ENCODE measurements at regions not wholly inside any gene's neighbourhood (a gene's known extent, or its start where the extent isn't known, plus 50 kb on each side); places are given as distances from the start of the nearest gene placed in this dataset.
A peak's percentile ranks its signal among the peaks of the same experiment; 100 is the strongest.

GRCh38 chr14:85412756-85413155 is 117.2 kb upstream of the FLRT2 start:
- FAIRE-seq (no peak), DNase-seq (ENCODE audit: insufficient read length, low spot score) (no peak)
- no peak for TF ChIP-seq POLR2A (IDR thresholded peaks at IDR 0.05; ENCODE audit: low read depth, low read length)

- DNase-seq (ENCODE audit: insufficient read length, low spot score) (no peak), FAIRE-seq (no peak)
- TF ChIP-seq POLR2A (IDR thresholded peaks at IDR 0.05; ENCODE audit: low read depth, low read length): no peak
Observed at GRCh38 chr14:85413836-85414526, 116.0 kb upstream of the FLRT2 start.

- FAIRE-seq (peak; percentile 99), DNase-seq (ENCODE audit: insufficient read length, low spot score) (peak; percentile 23)
- TF ChIP-seq POLR2A (IDR thresholded peaks at IDR 0.05; ENCODE audit: low read depth, low read length): no peak
Observed at GRCh38 chr14:85415015-85415712, 114.8 kb upstream of the FLRT2 start.

- no peak for DNase-seq (ENCODE audit: insufficient read length, low spot score)
- FAIRE-seq: peak; percentile 30
- TF ChIP-seq POLR2A (IDR thresholded peaks at IDR 0.05; ENCODE audit: low read depth, low read length): no peak
Observed at GRCh38 chr14:85416771-85417170, 113.2 kb upstream of the FLRT2 start.

GRCh38 chr14:85417396-85417795 is 112.5 kb upstream of the FLRT2 start:
- FAIRE-seq: no peak
- TF ChIP-seq POLR2A (IDR thresholded peaks at IDR 0.05; ENCODE audit: low read depth, low read length): no peak
- DNase-seq (ENCODE audit: insufficient read length, low spot score): no peak

GRCh38 chr14:85418721-85419120 is 111.2 kb upstream of the FLRT2 start:
- DNase-seq (ENCODE audit: insufficient read length, low spot score) (no peak), FAIRE-seq (no peak)
- TF ChIP-seq POLR2A (IDR thresholded peaks at IDR 0.05; ENCODE audit: low read depth, low read length): no peak

GRCh38 chr14:85420278-85420677 is 109.7 kb upstream of the FLRT2 start:
- no peak for TF ChIP-seq POLR2A (IDR thresholded peaks at IDR 0.05; ENCODE audit: low read depth, low read length)
- DNase-seq (ENCODE audit: insufficient read length, low spot score) (no peak), FAIRE-seq (no peak)

GRCh38 chr14:85420707-85421106 is 109.2 kb upstream of the FLRT2 start:
- DNase-seq (ENCODE audit: insufficient read length, low spot score) (no peak), FAIRE-seq (no peak)
- TF ChIP-seq POLR2A (IDR thresholded peaks at IDR 0.05; ENCODE audit: low read depth, low read length): no peak

GRCh38 chr14:85421186-85421877 is 108.6 kb upstream of the FLRT2 start:
- DNase-seq (ENCODE audit: insufficient read length, low spot score) (no peak), FAIRE-seq (peak; percentile 83)
- TF ChIP-seq POLR2A (IDR thresholded peaks at IDR 0.05; ENCODE audit: low read depth, low read length): no peak

GRCh38 chr14:85423889-85424288 is 106.1 kb upstream of the FLRT2 start:
- FAIRE-seq (no peak), DNase-seq (ENCODE audit: insufficient read length, low spot score) (no peak)
- TF ChIP-seq POLR2A (IDR thresholded peaks at IDR 0.05; ENCODE audit: low read depth, low read length): no peak

GRCh38 chr14:85425507-85425906 is 104.4 kb upstream of the FLRT2 start:
- no peak for DNase-seq (ENCODE audit: insufficient read length, low spot score)
- TF ChIP-seq POLR2A (IDR thresholded peaks at IDR 0.05; ENCODE audit: low read depth, low read length): no peak
- FAIRE-seq: no peak

GRCh38 chr14:85426068-85426935 is 103.6 kb upstream of the FLRT2 start:
- TF ChIP-seq POLR2A (IDR thresholded peaks at IDR 0.05; ENCODE audit: low read depth, low read length): no peak
- DNase-seq (ENCODE audit: insufficient read length, low spot score) (no peak), FAIRE-seq (no peak)

- DNase-seq (ENCODE audit: insufficient read length, low spot score): no peak
- no peak for FAIRE-seq
- no peak for TF ChIP-seq POLR2A (IDR thresholded peaks at IDR 0.05; ENCODE audit: low read depth, low read length)
Observed at GRCh38 chr14:85428926-85429325, 101.0 kb upstream of the FLRT2 start.

- TF ChIP-seq POLR2A (IDR thresholded peaks at IDR 0.05; ENCODE audit: low read depth, low read length): no peak
- DNase-seq (ENCODE audit: insufficient read length, low spot score) (no peak), FAIRE-seq (peak; percentile 87)
Observed at GRCh38 chr14:85437148-85437547, 92.8 kb upstream of the FLRT2 start.

Measured in H54 (cell line).